ENCODE measurements at regions not wholly inside any gene's neighbourhood (a gene's known extent, or its start where the extent isn't known, plus 50 kb on each side); places are given as distances from the start of the nearest gene placed in this dataset.
A peak's percentile ranks its signal among the peaks of the same experiment; 100 is the strongest.

- peak; percentile 100 for TF ChIP-seq EZH2phosphoT487 (IDR thresholded peaks at IDR 0.05; ENCODE audit: insufficient read depth, low read depth)
- TF ChIP-seq EZH2 (IDR thresholded peaks at IDR 0.05; ENCODE audit: insufficient read depth, poor library complexity, severe bottlenecking) = no peak
Observed at GRCh38 chr21:35540950-35541638, 492.0 kb upstream of the RUNX1 start.
